GM19043 (cell line): ENCODE measurements at regions not wholly inside any gene's neighbourhood (a gene's known extent, or its start where the extent isn't known, plus 50 kb on each side); places are given as distances from the start of the nearest gene placed in this dataset.

Experiments
- ATAC-seq: cut with Tn5 transposase; IDR thresholded peaks from one replicate; pipeline ENCODE4 v1.9.1; 2021; ENCODE audit warnings: low read depth; ENCODE audit not compliant: unreplicated experiment

DNA sequence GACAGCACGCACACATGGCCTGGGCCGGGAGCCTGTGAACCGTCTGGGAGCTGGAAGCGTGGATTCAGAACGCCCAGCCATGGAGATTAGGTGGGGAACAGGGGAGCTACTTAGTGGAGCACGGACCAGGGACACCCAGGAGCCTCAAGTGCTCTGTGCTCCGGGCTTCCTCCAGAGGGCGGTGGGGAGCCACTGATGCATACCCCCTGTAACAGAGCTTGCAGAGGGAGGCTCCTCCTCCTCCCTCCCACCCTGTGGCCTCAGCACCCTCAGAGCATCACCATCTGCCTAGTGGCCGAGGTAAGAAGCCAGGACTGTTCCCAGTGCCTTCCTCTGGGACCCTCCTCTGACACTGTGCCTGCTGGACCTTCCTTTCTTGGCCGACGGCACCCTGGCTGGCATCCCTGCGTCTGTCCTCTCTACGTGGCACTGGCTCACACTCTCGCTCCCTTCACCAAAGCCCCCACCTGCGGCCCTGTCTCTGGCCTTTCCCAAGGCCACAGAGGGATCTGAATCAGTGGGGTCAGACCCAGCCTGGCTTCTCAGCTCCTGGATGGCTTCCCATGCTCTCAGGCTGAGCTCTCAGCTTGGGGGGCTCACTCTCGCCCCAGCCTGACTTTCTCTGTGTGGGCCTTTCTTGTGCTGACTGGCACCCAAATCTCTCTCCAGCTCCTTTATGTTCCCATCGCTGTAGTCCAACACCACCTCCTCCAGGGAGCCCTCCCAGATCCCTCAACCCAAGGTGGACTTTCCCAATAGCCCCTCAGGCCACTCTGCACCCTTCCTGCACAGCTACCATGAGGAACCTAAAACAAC is 780.9 kb downstream of the BRD1 start:
- no peak for ATAC-seq

DNA sequence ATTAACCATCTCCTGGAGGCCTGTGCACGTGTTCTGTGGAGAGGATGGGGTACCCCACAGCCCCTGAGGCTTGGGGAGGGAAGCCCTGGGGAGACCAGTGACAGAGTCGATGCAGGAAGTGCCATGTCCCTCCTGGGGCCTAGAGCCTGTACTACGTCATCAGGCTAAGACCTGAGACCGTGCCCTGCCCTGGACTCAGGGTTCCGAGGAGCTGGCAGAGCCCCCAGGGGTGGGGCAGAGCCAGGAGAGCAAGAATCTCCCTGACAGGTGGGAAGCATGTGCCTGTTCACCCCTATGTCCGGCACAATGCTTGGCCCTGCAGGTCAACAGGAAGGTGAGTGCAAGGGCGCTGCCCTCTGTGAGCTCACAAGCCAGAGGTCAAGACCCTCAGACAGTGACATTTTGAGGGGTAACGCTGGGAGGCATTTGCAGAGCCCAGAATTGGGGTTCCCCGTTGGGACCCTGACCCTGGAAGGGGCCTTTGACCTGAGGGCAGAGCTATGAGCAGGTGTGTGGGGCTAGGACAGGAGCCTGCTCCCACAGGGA is 781.6 kb downstream of the BRD1 start:
- ATAC-seq = no peak

- ATAC-seq = no peak
These were observed 782.4 kb downstream of the BRD1 start for GRCh38 chr22:49045276-49045675.

- ATAC-seq = no peak
These were observed 782.9 kb downstream of the BRD1 start for GRCh38 chr22:49044776-49045175.

DNA sequence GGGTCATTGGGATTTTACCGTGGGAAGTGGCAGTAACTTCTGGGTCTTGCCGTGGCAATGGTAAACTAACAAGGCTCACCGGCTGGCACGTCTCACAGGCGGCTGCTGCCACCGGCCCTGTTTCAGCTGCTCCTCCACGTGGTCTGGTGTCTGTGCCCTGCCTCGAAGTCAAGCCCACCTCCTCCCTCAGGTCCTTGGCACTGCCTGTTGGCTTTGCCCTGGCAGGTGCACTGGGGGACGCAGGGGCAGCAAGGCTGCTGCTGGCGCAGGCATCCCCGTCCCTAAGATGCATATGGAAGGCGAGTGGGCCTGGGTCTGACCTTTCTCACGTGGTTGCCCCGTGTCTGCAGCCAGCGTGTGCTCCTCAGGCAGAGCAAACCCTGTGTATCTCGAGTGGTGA is 783.6 kb downstream of the BRD1 start:
- no peak for ATAC-seq

DNA sequence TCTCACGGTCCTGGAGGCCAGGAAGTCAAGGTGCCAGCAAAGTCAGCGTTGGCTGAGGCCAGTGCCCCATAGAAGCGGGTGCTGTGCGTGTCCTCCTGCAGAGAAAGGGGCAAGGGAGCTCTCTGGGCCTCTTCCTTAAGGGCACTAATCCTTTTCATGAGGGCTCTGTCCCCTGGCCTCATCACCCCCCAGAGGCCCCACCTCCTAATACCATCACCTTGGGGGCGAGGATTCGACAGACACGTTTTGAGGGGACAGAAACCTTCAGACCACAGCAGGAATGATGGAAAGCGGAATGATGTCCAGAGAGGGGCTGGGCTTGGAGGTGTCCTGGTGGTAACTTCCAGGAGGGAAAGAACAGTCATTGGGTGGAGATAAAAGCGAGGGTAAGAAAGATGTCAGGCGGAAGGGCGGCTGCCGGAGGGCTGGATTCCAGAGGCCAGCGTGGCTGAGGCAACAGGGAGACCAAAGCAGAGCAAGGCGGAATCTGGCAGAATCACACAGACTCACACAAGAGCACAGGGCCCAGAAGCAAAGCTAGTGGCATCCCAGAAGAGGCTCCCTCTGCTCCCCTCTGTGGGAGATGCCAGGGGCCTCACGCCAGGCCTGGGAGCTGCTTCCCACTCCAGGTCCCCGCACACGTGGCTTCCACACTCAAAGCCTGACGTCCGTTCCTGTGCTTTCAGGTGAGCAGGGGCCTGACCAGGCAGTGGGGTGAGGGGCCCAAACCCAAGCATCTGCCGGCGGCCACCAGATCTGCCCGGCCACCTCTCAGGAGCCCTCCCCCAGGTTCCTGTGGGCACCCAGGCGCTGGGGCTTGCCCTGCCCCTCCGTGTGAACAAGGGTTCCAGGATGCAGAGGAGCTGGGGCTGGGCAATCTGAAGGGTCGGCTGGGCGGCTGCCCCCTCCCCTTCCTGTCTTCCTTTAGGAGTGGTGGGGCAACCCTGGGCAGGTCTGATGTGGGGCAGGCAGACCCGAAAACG is 784.5 kb downstream of the BRD1 start:
- ATAC-seq = no peak

- ATAC-seq = no peak
These were observed 785.6 kb downstream of the BRD1 start for GRCh38 chr22:49042066-49042465.

DNA sequence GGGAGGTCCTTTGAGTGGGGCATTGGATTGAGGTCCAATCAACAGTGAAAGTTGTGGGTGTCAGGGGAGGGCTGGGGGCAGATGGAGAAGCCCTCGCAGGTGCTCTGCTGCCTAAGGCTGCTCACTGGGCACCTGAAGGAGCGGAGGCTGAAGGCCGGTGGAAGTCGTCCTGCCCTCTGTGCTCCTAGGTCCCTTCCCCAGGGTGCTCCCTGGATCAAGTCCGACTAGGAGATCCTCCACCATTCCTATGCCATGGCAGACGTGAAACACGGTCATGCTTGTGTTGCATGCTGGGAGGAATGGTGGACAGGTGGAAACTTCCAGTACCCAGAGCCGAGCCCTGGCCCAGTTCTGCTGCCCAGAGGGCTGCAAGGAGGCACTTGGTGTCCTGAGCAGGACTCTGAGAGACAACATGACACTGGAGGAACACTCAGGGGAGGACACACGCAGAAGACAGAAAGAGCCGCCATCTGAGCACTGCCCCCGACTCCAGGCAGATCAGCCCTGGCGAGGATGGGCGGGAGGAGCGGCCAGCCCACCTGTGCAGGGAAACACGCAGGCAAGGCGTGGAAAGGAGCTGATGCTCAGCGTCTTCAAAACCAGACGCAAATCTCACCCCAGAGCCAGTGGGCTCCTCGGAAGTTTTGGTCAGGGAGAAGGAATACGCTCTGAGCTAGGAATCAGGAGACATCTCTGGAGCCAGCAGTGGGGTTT is 786.8 kb downstream of the BRD1 start:
- ATAC-seq = no peak

GRCh38 chr22:49040111-49040510 is 787.6 kb downstream of the BRD1 start:
- ATAC-seq = no peak

DNA sequence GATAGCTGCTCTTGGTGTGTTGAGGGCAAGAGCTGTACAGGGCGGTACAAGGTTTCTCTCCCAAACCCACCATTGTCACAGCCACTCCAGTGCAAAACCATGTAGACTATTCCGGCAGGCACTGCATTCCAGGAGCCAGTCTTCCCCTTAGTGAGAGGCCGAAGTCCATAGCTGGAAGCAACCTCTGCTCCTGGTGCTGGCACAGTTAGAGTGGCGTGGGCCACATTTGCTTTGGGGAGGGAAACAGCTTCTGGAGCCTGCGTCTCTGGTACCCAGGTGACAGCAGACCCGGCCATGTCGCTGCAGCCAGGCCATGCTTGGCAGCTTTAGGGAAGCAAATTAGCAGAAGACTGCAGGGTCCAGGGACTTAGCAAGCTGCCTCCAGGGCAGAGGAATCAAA is 788.0 kb downstream of the BRD1 start:
- no peak for ATAC-seq

GRCh38 chr22:49037701-49038245 is 789.9 kb downstream of the BRD1 start:
- ATAC-seq = no peak

DNA sequence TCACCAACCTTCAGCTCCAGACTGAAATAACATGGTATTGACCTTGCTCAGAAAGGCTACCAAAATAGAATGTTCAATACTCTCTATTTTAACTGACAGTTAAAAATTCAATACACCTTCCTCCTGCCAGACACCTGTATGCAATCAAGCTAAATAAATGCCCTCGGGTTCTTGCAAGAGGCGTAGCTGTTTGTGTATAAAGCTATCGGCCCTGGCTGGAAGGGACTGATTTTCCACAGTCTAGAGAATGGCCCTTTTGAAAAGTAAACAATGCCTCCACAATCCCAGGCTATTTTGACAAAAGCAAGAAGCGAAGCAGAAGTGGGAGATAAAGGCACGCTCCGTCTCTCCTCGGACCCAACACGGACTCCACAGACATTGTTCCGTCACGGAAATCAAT is 791.2 kb downstream of the BRD1 start:
- ATAC-seq = no peak

- ATAC-seq = no peak
These were observed 791.7 kb downstream of the BRD1 start for GRCh38 chr22:49035818-49036457.

- no peak for ATAC-seq
These were observed 792.5 kb downstream of the BRD1 start for GRCh38 chr22:49034836-49035817.

GRCh38 chr22:49033616-49034015 is 794.1 kb downstream of the BRD1 start:
- no peak for ATAC-seq

GRCh38 chr22:49032821-49033220 is 794.9 kb downstream of the BRD1 start:
- no peak for ATAC-seq

DNA sequence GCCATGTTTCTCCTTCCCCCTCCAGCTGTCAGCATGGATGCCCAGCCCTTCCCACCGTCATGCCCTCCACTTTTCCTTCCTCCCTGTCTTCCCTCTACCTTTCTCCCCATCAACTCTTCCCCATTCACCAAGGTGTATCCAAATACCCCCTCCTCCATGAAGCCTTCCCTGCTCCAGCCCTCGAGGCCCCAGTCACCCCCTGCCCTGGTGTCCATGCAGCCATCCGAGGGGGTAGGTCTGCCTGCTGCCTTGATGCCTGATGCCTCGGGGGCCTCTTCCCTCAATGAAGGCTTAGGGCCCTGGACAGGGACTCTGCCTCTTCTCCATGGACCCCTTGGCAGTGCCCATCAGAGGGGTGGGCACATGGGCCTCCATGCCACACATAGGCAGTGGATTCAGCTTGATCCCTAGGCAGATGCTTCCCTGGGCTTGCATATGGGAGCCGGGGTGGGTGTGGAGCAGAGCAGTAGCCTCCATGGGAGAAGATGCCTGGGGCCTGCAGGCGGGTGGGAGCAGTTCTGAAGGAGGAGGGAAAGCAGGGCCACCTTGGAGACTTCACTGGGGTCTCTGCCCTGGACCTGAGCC is 795.8 kb downstream of the BRD1 start:
- no peak for ATAC-seq

DNA sequence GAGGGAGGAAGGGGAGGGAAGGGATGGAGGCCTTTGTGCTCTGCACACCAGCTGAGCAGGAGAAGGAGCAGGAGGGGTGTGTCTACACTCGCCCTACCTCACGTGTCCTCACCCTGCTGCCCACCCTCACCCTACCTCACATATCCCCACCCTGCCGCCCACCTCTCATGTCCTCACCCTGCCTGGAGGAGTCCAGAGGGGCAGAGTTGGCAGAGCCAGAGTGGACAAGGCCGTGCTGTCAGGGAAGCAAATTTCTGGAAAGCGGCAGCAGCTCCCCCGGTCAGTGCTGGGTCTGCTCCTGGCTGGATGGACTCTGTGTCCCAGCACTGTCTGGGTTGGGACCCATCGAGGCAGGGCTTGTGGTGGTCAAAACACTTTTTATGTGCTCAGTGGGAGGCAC is 799.6 kb downstream of the BRD1 start:
- ATAC-seq = no peak

DNA sequence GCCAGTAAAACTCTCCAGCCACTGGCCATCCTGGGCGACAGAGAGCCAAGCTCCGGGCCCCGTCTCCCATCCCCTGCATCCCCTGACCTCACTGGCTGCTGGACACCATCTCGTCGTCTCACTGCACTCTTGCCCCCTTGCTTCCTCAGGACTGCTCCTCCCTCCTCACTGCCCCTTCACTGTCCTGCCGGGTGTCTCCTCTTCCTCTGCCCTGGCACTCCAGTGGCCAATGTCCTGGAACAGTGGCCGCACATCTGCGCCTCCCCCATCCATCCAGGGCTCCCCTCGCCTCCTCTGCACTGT is 800.4 kb downstream of the BRD1 start:
- ATAC-seq = no peak
